Endothelial cell (in vitro differentiated cells): ENCODE measurements at regions not wholly inside any gene's neighbourhood (a gene's known extent, or its start where the extent isn't known, plus 50 kb on each side); places are given as distances from the start of the nearest gene placed in this dataset.
A peak's percentile ranks its signal among the peaks of the same experiment; 100 is the strongest.

ENCODE experiments used
- DNase-seq: peaks from one replicate; pipeline ENCODE4 v3.0.0; 2021; ENCODE audit warnings: low spot score
- H3K27ac Mint-ChIP-seq: one replicate; pipeline ENCODE4 v1.8.0; 2021; ENCODE audit warnings: mixed read lengths, inconsistent platforms; ENCODE audit not compliant: unreplicated experiment
- H3K27me3 Mint-ChIP-seq: one replicate; pipeline ENCODE4 v1.8.0; 2021; ENCODE audit warnings: mild to moderate bottlenecking, moderate library complexity, mixed read lengths, inconsistent platforms; ENCODE audit not compliant: unreplicated experiment
- H3K36me3 Mint-ChIP-seq: one replicate; pipeline ENCODE4 v1.8.0; 2021; ENCODE audit warnings: mild to moderate bottlenecking, low read depth, mixed read lengths, inconsistent platforms; ENCODE audit not compliant: unreplicated experiment
- H3K4me1 Mint-ChIP-seq: one replicate; pipeline ENCODE4 v1.8.0; 2021; ENCODE audit warnings: mild to moderate bottlenecking, mixed read lengths, inconsistent platforms; ENCODE audit not compliant: unreplicated experiment
- H3K4me3 Mint-ChIP-seq: one replicate; pipeline ENCODE4 v1.8.0; 2021; ENCODE audit warnings: mild to moderate bottlenecking, mixed read lengths, inconsistent platforms; ENCODE audit not compliant: unreplicated experiment
- H3K9me3 Mint-ChIP-seq: one replicate; pipeline ENCODE4 v1.8.0; 2021; ENCODE audit warnings: mixed read lengths, inconsistent platforms; ENCODE audit not compliant: unreplicated experiment
- TF ChIP-seq, protein P1 (sequence below): fragments of 200-600 bp; sonication (generic); IDR thresholded peaks from one replicate; pipeline ENCODE4 v1.5.0; 2021; ENCODE audit warnings: antibody characterized with exemption; ENCODE audit not compliant: unreplicated experiment

DNA sequence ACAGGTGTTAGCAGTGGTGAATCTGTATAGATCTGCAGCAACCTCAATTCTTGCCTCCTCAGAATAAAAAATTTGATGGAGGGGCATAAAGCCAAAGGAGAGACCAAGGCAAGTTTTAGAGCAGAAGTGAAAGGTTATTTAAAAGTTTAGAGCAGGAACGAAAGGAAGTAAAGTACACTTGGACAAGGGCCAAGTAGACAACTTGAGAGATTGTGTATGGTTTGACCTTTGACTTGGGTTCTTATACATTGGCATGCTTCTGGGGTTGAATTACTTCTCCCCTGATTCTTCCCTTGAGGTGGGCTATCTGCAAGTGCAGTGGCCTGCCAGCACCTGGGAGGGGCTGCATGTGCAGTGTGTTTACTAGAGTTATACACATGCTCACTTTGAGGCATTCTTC, 278.8 kb upstream of the NDST3 start:
- H3K4me3 Mint-ChIP-seq, result no peak overlapping the region
- H3K27me3 Mint-ChIP-seq, result peaks cover 3% of the 10 kb centered on the region
- no peaks in the 10 kb centered on the region for H3K4me1 Mint-ChIP-seq
- peaks cover 3% of the 10 kb centered on the region for H3K36me3 Mint-ChIP-seq
- DNase-seq, result no peak
- TF ChIP-seq, protein P1, sequence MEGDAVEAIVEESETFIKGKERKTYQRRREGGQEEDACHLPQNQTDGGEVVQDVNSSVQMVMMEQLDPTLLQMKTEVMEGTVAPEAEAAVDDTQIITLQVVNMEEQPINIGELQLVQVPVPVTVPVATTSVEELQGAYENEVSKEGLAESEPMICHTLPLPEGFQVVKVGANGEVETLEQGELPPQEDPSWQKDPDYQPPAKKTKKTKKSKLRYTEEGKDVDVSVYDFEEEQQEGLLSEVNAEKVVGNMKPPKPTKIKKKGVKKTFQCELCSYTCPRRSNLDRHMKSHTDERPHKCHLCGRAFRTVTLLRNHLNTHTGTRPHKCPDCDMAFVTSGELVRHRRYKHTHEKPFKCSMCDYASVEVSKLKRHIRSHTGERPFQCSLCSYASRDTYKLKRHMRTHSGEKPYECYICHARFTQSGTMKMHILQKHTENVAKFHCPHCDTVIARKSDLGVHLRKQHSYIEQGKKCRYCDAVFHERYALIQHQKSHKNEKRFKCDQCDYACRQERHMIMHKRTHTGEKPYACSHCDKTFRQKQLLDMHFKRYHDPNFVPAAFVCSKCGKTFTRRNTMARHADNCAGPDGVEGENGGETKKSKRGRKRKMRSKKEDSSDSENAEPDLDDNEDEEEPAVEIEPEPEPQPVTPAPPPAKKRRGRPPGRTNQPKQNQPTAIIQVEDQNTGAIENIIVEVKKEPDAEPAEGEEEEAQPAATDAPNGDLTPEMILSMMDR, result no peak
- no peak overlapping the region for H3K27ac Mint-ChIP-seq
- peaks cover 3% of the 10 kb centered on the region for H3K9me3 Mint-ChIP-seq

DNA sequence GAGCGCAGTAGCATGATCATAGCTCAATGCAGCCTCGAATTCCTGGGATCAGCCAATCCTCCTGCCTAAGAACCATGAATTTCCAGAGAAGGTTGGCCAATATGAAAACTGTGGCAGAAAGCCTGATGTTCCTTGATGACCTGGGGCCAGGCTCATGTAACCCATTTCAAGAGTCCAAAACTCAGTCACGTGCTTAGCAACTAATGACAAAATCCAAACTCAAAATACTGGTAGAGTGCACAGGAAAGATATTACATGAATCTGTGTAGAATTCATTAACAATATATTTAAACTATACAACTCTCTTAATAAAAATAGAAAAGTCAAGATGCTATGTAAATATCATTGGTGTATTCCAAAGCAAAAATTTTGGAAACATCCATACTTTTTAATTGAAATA, 265.7 kb upstream of the NDST3 start:
- no peaks in the 10 kb centered on the region for H3K9me3 Mint-ChIP-seq
- no peak overlapping the region for H3K27ac Mint-ChIP-seq
- TF ChIP-seq, protein P1, result no peak
- H3K27me3 Mint-ChIP-seq, result no peaks in the 10 kb centered on the region
- H3K36me3 Mint-ChIP-seq, result no peaks in the 10 kb centered on the region
- no peak for DNase-seq
- no peaks in the 10 kb centered on the region for H3K4me1 Mint-ChIP-seq
- H3K4me3 Mint-ChIP-seq, result no peak overlapping the region

DNA sequence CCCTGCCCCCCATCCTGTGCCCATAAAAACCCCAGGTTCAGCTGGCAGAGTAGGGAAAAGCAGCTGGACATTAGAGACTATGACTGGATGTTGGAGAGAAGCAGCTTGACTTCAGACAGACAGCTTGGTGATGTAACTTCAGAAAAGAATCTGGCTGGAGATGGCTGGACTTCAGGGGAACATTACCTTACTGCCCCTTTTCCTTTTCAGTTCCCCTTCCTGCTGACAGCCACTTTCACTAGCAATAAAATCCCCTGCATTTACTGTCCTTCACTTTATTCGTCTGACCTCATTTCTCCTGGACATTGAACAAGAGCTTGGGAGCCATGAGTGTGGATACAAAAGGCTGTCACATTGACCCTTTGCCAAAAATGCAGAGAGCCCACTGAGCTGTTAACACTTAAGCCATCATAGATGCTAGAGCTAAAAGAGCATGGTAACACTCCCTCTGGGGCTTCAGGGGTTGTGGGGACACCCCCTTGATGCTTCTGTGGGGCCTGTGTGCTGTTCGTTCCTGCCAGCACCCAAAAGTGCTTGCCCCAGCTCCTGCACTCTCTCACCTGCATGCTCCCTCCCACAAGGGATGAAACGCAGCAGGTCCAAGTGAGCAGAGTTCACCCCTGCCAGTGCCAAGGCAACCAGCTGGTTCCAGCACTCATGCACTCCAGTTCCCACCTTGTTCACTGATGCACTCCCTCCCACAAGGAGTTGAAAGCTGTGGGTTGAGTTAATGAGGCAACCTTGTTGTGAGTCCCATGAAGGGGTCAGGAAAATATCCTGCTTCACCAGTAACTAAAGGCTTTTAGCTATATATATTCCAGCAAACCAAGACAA, 263.8 kb upstream of the NDST3 start:
- no peaks in the 10 kb centered on the region for H3K36me3 Mint-ChIP-seq

DNA sequence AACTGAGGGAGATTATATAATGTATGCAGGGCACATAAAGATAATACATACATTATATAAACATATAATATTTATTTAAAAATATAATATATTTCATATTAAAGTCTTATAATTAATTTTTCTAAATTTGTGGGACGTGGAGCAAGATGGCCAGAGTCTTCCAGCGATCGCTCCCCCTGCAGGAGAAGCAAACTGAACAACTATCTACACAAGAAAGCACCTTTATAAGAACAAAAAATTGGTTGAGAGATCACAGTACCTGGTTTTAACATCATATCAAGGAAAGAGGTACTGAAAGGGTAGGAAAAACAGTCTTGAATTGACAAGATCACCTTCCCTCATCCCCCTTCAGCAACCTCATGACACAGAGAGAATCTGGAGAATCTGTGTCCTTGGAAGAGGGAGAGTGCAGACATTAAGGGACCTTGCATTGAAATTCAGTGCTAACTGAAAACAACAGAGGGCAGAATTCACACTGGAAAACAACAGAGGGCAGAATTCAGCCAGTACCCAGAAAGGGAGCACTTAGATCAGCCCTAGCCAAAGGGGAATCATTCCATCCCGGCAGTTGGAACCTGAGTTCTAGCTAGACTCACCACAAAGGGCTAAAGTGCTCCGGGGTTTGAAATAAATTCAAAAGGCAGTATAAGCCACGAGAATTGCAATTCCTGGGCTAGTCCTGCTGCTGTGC, 262.5 kb upstream of the NDST3 start:
- no peak overlapping the region for H3K27ac Mint-ChIP-seq
- no peaks in the 10 kb centered on the region for H3K4me1 Mint-ChIP-seq
- no peaks in the 10 kb centered on the region for H3K36me3 Mint-ChIP-seq
- no peak overlapping the region for H3K4me3 Mint-ChIP-seq
- no peaks in the 10 kb centered on the region for H3K27me3 Mint-ChIP-seq
- TF ChIP-seq, protein P1, result peak; percentile 21
- no peaks in the 10 kb centered on the region for H3K9me3 Mint-ChIP-seq
- no peak for DNase-seq

More for the DNA sequence above, 263.8 kb upstream of the NDST3 start:
- no peaks in the 10 kb centered on the region for H3K9me3 Mint-ChIP-seq
- no peak overlapping the region for H3K27ac Mint-ChIP-seq
- no peaks in the 10 kb centered on the region for H3K4me1 Mint-ChIP-seq
- no peak overlapping the region for H3K4me3 Mint-ChIP-seq
- no peak for DNase-seq
- TF ChIP-seq, protein P1, result no peak
- no peaks in the 10 kb centered on the region for H3K27me3 Mint-ChIP-seq
